GM12875 (cell line): ENCODE measurements at regions not wholly inside any gene's neighbourhood (a gene's known extent, or its start where the extent isn't known, plus 50 kb on each side); places are given as distances from the start of the nearest gene placed in this dataset.

ENCODE experiments used
- H3K4me3 ChIP-seq: one replicate; pipeline ENCODE4 v1.5.1; 2011; ENCODE audit warnings: low read depth, low read length, control low read depth
- TF ChIP-seq, protein P1 (sequence below): IDR thresholded peaks from 2 replicates; pipeline ENCODE4 v1.5.1; 2011; ENCODE audit warnings: low read depth, mild to moderate bottlenecking, control low read depth, inconsistent platforms, low read length, moderate library complexity, borderline replicate concordance; ENCODE audit not compliant: insufficient read depth

GRCh38 chr2:120443946-120444345 is 98.0 kb downstream of the INHBB start:
- TF ChIP-seq, protein P1, sequence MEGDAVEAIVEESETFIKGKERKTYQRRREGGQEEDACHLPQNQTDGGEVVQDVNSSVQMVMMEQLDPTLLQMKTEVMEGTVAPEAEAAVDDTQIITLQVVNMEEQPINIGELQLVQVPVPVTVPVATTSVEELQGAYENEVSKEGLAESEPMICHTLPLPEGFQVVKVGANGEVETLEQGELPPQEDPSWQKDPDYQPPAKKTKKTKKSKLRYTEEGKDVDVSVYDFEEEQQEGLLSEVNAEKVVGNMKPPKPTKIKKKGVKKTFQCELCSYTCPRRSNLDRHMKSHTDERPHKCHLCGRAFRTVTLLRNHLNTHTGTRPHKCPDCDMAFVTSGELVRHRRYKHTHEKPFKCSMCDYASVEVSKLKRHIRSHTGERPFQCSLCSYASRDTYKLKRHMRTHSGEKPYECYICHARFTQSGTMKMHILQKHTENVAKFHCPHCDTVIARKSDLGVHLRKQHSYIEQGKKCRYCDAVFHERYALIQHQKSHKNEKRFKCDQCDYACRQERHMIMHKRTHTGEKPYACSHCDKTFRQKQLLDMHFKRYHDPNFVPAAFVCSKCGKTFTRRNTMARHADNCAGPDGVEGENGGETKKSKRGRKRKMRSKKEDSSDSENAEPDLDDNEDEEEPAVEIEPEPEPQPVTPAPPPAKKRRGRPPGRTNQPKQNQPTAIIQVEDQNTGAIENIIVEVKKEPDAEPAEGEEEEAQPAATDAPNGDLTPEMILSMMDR = no peak
- H3K4me3 ChIP-seq = no peak overlapping the region

GRCh38 chr2:120444691-120445240 is 98.8 kb downstream of the INHBB start:
- H3K4me3 ChIP-seq = no peak overlapping the region
- TF ChIP-seq, protein P1 = no peak

DNA sequence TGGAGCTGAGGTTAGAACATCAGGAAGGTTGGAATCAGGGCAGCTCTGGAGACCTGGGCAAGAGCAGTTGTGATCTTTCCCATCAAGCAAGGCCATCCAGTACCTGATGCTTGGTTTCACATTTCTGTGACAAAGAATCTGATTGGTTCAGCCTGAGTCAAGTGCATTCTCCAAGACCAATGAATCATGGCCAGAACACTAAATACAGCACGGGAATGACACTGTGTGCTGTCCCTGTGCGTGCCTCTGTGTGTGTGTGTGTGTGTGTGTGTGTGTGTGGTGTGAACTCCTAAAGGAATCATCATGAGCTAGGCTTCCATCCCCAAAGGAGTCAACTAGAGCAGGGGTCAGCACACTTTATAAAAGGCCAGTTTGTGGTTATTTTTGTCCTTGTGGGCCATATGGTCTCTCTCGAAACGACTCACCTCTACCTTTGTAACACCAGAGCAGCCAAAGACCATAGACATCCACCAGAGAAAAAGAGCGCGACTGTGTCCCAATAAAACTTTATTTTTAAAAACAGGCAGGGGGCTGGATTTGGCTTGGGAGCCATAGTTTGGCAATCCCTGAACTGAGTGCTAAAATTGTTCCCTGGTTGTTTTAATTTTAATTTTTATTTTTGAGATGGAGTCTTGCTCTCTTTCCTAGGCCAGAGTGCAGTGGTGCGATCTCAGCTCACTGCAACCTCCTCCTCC is 99.7 kb downstream of the INHBB start:
- TF ChIP-seq, protein P1 = no peak
- no peak overlapping the region for H3K4me3 ChIP-seq

DNA sequence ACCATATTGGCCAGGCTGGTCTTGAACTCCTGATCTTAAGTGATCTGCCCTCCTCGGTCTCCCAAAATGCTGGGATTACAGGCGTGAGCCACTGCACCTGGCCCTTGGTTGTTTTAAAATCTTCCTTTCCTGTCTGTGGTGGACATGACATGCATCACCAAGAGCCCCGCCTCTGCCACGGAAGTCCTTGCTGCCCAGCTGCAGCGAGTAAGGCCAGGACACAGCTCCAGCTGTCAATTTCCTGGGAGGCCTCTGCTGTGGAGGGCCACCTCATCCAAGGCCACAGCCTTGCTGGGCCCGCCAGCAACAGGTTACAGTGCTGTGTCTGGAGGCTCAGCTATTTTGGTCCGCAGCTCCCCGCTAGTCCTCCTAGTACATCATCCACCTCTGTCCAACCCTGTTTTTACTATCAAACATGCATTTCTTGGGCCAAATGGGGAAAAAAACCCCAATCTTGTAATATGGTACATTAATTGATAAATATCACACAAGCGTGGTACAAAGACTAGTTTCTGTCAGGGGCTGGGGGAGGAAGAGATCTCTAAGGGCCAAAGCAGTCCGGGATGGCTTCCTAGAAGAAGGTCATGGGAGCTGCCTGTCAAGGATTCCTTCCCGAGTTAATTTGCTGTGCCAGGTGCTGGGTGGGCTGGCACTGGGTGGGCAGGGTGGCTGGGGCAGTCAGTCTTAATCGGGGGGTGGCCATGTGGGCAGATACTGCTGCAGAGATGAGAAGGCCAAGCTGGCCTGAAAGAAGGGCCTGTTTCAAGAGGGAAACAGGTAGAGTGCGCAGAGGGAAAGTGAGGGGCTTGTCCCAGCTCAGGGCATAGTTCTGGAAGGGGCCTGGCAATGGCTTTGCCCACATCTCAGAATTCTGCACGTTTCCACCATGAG is 100.5 kb downstream of the INHBB start:
- TF ChIP-seq, protein P1 = no peak
- no peak overlapping the region for H3K4me3 ChIP-seq

DNA sequence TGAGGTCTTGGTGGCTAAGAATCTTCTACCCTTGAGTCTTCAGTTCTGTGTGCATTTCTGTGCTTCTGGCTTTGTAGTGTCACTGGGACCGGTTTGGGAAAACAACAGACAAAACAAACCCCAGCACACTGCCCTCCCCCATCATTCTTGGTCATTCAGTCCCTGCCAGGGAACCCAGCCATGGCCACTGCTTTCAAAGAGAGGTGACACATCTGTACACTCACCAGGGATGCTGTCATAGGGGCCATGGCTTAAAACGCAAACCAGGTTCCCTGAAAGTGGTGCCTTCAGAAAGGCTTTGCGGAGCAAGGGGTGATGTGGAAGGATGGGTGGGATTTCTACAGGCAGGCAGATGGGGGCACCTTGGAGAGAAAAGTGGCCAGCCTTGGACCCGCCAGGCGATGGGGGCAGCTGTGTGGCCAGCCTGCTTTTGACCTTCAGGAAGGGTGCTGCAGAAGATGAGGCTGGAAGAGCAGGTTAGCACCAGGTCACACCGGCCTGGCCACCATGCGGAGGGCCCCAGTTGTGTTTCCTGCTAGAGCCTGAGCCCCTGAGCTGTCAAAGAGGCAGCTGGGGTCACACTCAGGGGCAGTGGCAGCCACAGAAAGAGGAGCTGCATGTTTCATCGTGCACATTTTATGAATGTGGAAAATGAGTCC is 101.3 kb downstream of the INHBB start:
- TF ChIP-seq, protein P1 = no peak
- H3K4me3 ChIP-seq = no peak overlapping the region

GRCh38 chr2:120448436-120448835 is 102.5 kb downstream of the INHBB start:
- TF ChIP-seq, protein P1 = no peak
- H3K4me3 ChIP-seq = no peak overlapping the region
